HG02884 (cell line): ENCODE measurements at regions not wholly inside any gene's neighbourhood (a gene's known extent, or its start where the extent isn't known, plus 50 kb on each side); places are given as distances from the start of the nearest gene placed in this dataset.

Experiments
- ATAC-seq: cut with Tn5 transposase; IDR thresholded peaks from one replicate; pipeline ENCODE4 v1.9.1; 2021; ENCODE audit warnings: mild to moderate bottlenecking, moderate library complexity; ENCODE audit not compliant: unreplicated experiment

DNA sequence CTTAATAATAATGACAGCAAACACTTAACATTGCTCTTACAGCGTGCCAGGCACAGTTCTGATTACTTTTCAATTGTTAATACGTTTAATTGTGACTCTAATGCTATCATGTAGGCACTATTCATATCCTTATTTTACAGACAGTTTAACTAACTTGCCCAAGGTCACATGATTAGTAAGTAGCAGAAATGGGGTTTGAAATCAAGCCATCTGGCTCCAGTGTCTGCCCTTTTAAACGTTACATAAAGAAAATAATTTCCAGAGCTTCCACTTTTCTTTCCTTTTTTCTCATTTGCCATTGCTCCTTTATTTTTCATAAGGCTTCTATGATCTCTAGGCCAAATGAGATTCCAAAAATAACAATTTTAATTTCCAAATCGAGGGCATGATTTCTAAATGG lies 50.6 kb upstream of the IKZF2 start:
- ATAC-seq = no peak

DNA sequence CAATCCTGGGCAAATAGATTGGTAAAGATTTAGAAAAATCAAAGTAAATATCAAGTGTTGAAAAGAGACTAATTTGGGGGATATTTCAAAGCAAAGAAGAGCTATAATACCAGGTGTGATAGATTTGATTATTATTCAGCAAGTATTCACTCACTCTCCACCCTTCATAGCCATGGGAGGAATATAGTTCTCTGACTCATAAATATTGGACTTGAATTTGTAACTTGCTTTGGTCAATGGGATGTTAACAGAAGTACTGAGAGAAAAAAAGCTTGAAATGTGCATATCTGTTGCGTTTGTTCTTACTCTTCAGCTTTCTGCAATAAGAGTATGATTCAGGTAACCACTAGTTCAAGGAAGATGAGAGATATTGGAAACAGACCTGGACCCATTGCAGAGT lies 54.5 kb upstream of the IKZF2 start:
- no peak for ATAC-seq

DNA sequence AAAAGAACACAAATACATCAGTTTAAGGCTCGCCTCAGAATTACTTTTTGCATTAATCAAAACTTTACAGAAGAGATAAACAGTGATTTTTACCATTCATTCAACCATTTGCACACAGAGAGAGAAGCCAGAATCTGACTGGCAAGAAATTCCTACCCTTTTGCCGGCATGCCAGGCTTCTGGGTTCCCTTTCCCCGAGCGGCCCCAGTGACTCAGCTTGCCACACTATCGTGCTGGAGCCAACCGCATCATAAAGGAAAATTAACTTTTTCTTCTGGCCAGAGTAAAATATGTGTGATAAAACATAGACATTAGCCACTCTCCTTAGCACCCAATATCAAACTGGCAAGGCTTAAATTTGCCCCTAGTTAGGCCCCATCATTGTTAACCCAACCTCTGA lies 61.8 kb upstream of the IKZF2 start:
- ATAC-seq = no peak

DNA sequence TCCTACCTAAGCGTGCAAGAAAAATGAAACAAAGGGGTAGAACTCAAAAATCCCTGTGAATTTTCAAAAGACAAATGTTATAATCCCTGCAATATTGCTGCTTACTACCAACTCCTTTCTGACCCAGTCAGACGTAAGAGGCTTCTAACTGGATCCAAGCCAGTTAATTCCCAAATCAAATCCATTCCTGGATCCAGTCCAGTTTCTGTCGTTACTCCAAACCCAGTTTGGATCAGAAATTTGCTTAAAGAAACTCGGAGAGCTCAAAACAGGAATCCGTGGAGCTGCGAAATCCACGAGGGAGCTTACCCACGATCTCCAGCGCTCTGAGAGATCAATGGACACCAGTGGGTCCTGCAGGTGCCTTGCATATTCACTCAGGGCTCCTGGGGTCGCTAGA lies 62.8 kb upstream of the IKZF2 start:
- ATAC-seq = no peak

DNA sequence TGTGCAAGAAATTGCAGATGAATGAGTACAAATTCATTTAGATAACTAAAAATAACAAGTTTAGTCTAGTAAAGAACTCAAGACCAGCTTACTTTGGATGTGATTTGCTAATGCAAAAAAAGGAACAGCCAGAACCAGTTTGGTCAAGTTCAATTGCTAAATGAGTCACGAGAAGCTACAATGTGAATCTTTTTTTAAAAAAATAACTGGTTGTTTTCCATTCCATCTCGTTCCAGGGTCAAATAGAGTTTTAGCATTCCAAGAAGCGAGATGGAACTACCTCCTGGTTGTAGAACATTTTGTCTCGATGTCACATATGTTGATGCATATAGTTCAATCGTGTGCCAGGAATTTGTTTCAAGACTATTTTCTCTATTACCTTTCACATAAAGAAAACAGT lies 65.0 kb upstream of the IKZF2 start:
- no peak for ATAC-seq

DNA sequence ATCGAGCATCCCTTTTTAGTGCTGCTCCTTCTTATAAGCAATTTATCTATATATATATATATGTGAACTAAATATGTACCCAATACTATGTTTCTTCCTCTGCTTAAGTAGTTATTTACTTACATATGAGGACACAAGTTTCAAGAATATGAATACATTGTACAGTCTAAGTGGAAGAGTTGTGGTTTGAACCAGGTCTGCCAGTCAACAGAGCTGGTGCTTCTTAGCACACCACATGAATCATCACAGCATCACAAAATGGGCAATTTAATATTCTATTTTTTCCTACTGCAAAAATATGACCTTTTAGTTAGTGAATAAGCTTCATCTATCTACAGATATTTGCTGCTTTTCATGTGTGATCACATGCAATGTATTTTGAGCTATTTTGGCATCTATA lies 64.4 kb upstream of the SPAG16 start:
- no peak for ATAC-seq

DNA sequence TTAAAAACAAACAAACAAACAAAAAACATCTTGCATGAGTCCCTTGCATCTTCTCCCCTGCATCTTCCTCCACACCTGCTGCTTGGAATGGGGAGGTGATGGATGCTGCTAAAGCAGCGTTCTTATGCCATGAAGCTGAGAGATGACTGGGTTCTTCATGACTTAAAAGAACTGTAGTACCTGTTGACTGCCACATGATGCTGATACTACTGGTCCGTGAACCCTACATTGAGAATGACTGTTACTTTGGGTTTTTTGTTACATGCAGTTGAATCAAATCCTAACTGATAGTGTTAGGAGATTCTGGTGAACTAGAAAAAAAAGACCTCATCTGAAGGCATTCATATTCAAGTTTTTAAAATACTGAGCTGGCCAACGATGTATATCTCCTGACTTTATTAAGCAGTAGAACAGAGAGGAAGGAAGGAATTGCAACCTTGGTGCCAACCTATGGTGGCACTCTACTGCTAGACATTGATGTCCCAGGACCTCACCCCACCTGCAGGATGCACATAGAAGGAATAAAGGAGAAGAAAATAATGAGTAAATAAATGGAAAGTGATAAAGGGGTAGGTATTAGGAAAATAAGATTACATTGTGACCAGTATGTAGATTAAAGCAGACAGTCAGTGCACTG lies 63.2 kb upstream of the SPAG16 start:
- no peak for ATAC-seq

DNA sequence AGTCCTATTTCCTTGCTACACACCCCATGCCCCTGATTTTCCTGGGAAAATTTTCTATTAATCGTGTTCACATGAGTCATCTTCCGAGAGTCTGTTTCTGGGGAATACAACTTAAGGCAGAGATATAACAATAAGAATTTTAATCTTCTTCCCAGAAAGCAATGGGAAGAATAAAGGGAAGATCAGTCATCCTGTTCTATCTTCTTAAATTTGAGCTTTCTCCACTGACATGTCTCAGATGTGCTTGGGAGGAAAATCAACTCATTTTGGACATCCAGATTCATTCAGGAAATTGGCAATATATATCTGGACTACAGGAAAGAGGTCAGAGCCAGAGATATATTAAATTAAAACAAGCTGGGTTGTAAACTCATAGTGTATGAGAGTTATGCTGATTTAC lies 62.3 kb upstream of the SPAG16 start:
- no peak for ATAC-seq

DNA sequence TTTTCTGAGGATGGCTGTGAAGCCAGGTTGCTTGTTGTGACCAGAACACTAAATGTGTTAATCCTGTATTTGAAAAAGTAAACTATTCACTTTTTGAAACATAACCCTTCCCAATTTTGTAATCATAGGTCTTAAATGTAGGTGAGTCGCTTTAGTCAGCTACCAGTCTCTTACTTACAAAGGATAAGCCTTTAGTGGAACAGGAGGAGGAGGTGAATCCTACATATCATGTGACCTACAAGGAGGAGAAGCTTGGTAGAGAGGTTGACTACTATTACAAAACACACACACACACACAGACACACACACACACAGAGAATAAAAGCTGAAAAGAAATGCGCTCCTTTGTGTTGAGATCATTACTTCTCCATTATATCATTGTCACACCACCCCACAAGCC lies 59.9 kb upstream of the SPAG16 start:
- no peak for ATAC-seq

DNA sequence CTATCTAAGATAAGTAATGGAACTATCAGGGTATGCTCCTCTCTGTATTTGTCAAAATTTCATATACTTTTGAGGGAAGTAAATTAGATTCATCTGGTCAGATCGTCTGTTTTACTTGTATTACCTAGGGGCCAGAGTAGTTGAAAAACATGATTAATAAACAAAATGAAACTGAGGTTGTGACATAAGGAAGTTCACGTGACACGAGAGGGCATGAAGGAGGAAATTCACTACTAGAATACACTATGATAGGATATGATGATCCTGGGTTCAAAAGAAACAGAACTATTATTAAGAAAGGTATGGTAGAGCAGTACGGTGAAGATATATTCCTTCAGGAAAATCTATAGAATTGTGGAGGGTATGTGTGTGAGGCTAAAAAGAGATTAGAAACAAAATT lies 58.4 kb upstream of the SPAG16 start:
- ATAC-seq = no peak

DNA sequence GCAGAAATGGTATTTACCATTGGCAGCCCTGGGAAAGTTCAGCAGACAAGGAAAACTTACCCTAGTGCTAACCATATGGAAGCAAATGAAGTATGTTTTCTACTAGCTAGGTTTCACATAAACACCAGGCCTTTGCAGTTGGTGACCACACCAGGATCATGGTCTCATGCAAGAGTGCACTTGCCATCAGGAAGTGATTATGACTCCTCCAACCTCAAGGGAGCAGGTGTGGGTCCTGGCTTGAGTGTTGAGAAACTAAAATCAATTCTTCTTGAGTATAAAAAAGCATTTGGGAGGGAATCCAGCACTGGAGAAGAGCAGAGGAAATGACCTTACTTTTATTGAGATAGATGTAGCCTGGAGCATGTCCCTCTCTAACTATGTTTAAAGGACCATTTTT lies 56.8 kb upstream of the SPAG16 start:
- peak; percentile 89 for ATAC-seq

DNA sequence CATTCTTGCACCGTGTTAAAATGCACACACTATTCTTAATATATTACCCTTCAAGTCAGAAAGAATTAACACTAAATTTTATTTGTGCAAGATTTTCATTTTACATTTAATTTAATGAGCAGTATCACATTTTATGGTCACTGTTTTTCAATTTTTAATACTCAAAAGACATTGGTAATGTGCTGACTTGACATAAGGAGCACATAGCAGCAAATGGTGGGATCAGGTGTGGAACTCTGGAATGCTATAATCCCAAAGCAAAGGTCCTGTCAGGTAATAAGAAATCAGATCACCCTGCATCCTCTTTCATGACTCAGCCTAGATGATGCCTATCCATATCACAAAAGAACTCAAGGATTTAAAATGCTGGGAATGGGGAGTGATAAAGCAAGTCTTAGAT lies 55.6 kb upstream of the SPAG16 start:
- no peak for ATAC-seq

DNA sequence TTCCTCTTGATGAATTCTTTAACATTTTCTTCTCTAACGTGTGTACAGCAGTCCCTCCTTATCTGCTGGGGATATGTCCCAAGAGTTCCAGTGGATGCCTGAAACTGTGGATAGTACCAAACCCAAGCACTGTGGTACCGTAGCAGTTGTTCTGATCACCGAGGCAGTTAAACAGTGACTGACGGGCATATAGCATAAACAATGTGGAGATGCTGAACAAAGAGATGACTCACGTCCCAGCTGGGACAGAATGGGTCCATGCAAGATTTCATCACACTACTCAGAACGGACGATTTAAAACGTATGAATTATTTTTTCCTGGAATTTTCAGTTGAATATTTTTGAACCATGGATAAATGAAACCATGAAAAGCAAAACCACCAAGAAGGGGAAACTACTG lies 54.5 kb upstream of the SPAG16 start:
- ATAC-seq = no peak

DNA sequence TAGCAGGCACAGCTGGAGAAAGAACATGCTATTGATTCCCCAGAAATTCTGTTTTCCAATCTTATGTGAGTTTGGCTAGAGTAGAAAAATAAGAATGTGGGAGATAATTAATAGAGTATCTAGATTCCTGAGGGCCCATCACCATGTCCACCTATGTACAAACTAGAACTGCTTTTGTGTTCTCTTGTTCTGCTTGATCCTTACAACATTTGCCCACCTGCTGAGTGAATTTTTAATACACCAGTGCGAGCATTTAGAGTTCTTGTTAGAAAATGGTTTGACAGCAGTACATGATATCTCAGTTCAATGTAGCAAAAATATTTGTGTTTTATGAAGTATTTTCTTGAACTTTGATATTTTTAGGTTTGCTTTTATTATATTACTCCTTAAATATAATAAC lies 52.3 kb upstream of the SPAG16 start:
- no peak for ATAC-seq

DNA sequence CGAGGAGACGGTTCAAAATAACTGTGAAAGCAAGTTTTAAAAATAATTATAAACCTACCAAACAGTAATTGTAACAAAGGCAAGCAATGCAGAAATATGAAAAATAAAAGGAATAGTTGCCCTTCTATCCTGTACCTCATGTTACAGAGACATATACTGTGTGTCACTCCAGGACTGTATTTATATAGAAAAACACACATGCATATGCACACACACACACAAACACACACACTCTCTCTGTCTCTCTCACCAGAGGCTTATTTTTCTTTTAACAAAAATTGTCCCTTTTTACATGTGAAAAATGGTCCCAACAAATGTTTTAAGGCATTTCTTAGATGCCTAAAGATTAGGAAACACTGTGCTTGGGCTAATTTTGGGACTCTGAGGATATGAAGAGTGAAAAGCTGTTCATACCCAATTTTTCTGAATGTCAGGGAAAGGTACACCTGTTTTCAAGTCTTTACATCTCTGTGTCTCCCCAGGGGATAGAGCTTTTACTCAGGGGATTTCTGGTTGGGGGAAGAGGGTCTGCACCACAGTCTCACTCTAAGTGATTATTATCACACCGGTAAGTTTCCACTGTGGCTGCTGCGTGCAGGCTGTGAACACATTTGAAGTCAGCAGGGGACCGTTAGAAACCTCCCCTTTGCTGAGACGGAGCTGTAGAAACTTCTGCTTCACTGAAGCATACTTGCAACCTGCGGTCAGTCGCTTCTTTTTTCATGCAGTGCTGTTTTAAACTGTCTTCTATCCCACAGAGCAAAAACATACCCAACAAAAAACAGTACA lies 51.4 kb upstream of the SPAG16 start:
- peak; percentile 90 for ATAC-seq

DNA sequence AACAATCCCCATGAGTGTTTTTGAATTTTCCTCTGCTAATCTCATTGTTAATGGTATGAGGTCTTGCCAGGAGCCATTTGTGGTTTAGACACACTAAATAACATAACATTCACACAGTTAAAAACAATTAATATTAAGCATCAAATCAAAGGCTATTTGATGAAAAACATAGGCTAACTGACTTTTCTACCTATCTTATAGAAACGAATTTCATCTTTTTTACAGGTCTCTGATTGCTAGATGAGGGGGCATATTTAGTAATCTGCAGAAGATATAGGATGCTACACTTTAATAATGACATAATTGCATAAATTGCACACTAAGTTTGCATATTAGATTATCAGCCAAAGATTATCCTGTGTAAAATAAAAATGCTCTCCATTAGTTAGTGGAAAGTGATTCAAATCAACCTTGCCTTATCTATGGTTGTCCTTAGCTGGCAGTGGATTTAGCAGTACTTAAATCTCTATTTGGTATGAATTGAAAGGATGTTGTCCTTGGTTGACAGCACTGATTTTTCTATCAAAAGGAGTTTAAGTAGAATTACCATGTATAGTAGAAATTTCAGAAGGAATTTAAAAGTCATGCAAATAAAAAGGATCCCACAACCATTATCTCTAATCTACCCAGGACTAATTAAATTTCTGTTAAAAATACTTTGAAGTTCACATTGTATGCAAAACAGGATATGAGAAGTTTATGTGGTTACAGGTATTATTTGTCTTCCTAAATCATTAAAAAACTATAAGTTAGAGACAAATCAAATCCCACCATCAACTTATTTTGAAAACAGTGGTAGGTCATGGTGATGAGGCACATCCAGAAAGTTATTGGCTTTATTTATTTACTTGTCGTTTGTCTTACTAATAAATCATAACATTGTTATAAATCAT lies 50.6 kb upstream of the SPAG16 start:
- no peak for ATAC-seq
